IPS DF 4.7 (cell line): ENCODE measurements at regions not wholly inside any gene's neighbourhood (a gene's known extent, or its start where the extent isn't known, plus 50 kb on each side); places are given as distances from the start of the nearest gene placed in this dataset.

ENCODE experiments used
- DNase-seq: peaks from one replicate; pipeline ENCODE4 v3.0.0-alpha.2; 2013; ENCODE audit warnings: low spot score; ENCODE audit errors: extremely low read depth

- DNase-seq: no peak
Observed at GRCh38 chr4:112994732-112995464, 54.6 kb upstream of the ANK2 start.
